Sciatic nerve (tissue), 2 donors: ENCODE measurements at regions not wholly inside any gene's neighbourhood (a gene's known extent, or its start where the extent isn't known, plus 50 kb on each side); places are given as distances from the start of the nearest gene placed in this dataset.
A peak's percentile ranks its signal among the peaks of the same experiment; 100 is the strongest.

Experiments used
- ATAC-seq: fragments of 200-7000 bp; cut with Tn5 transposase; one replicate; pipeline ENCODE4 v1.9.1; 2020; ENCODE audit warnings: mild to moderate bottlenecking, moderate library complexity
- DNase-seq: peaks from one replicate; pipeline ENCODE4 v3.0.0-alpha.2; 2020; ENCODE audit warnings: low spot score
- intact Hi-C: fragments of 100-400 bp; cut with DNase I; formaldehyde crosslinking; loops from one replicate; pipeline ENCODE4 v1.14.2; 2022
- donor health status: DM: no; HTN: no; CAD: no.
- donor health status: DM: no; HTN: no; CAD: no.

DNA sequence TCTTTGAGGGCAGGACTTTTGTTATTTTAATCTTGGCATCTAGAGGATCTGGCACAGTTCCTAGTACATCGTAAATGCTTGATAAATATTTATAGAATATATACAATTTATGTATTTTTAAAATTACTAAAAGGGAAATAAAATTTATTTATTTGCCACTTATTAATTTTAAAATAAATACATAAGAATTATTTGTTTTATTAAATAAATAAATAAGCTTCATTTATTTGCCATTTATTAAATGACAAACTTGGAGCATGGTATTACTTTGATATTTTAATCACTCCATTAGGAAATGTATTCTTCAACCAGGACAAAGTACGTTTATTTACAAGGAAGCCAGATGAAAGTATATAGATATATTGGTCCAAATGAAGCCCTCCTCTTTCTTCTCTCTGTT, 118.7 kb upstream of the LRIG3 start:
- no peak for DNase-seq
- no peak for ATAC-seq
- intact Hi-C loops: no loop called here

DNA sequence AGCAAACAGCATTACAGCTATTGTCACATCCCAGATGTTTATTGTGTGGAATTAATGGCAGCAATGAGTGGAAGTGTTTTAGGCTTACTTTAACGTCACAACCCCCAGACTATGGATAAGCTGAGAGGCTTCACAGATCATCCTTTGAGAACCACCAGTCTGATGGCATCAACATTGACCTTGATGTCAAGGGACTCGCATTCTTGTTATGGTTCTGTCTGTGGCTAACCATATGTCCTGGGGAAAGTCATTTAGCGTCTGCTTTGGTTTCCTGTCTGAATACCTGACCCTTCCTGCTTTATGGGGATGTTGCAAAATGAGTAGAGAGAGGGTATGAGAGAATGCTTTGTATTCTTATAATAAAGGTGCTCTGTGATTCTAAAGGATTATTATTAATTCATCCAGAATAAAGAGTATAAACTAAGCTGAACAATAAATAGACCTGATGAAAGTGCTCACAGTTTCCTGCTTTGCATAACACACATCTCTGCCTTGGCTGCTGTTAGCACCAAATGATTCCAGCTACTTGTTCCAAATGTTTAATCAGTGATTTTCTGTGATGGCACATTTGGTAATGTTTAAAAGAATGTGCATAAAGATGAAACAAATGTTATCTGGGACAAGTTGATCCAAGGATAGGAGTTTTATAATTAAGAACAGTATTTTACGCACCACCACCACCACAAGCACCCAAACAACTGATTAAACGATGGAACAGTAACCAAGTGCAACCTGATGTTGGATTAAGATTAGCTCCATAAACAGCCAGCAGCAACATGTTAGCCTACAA, 116.9 kb upstream of the LRIG3 start:
- ATAC-seq (no peak), DNase-seq (no peak)
- intact Hi-C loops: no loop called here

DNA sequence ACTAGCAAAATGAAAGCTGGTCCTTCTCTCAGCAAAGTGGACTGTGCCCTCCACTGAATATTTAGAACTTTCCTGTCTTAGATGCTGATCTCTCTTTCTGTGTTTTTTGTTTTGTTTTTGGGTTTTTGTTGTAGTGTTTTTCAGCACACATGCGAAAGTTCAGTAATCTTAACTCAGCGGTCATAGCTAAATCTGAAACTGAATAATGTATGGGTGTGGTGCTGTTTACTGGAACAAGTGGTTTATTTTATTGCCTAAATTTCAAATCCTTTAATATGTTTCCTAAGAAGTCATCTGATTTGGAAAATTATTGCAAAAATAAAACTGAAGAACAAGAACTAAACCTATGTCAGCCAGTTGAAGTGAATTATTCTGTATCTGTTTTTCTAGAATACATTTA, 116.0 kb upstream of the LRIG3 start:
- ATAC-seq: no peak
- intact Hi-C loops: no loop called here

DNA sequence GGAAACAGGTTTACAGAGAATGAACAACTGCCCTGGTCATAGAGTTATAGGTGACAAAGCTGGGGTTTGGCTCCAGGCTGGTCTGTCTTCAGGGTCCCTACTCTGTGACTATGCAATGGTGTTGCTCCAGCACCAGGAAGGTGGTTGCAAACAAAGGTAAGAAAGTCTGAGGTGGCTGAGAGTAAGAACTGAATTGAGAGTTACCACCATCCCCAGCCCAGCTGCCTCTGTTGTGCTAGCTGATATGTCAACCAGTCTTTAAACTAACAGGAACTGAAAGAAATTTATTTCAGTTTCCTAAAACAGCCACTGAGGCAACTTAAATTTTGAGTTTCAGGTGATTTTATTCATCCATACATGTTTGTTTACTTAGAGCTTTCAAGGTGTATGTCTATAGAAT, 111.0 kb upstream of the LRIG3 start:
- intact Hi-C loops: no loop called here
- DNase-seq (no peak), ATAC-seq (no peak)

More for the DNA sequence above, 116.0 kb upstream of the LRIG3 start:
- DNase-seq: no peak

DNA sequence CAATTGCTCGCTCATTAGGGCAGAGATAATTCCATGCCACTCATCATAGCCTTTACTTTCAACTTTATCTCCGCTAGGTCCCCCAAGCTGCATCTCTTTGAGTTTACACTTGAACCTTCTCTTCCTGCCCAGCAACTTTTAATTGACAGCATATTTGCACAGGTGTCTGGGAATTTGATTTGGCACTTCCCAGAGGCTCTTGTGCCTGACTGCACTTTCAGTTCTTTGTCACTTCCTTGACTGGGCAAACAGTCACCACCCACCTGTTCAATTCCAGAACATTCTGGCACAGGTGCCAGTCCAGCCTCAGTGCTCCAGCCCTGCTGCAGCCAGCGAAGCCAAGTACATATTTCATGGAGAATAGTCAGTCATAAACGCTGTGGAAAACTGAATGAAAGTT, 110.1 kb upstream of the LRIG3 start:
- ATAC-seq (no peak), DNase-seq (no peak)
- intact Hi-C loops: no loop called here

DNA sequence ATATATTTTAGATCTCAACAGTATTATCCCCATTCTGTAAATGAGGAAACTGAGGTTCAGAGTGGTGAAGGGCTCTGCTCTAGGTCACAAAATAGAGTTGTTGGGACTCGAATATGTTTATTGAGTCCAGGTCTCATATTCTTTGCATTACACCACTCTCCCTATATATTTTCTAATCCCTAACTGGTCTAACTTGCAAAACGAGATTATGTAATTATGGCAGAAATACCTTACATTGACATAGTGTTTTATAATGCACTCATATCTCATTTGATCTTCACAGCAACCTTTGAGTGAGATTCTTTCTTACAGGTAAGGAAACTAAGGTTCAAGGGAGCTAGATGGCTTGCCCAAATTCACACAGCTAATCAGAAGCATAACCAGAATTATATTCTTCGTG, 106.9 kb upstream of the LRIG3 start:
- intact Hi-C loops: no loop called here
- ATAC-seq: no peak
- no peak for DNase-seq

DNA sequence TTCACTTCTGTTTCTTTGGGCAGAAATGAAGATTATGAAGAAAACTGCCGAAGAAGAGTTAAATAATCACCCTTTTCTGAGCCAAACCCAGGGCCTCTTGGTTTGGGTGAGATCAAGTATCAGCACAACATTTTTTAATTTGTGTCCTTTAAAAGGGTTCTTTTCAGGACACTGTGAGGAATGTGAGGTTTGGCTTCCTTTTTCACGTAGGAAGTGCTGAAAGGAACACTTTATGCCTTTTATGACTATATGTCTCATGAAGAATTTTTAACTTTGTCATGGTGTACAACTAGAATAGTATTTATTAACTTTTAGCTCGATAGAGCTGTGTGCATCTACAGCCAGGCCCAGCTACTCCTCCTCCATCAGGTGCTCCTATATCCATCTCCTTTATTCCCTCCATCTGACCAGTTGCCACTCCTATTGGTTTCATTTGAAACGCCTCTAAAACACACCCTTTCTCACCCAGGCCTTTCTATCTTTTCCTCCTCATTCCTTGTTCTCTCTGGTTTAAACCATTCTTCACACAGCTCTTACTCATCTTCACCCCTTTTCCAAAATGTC, 103.6 kb upstream of the LRIG3 start:
- DNase-seq (no peak), ATAC-seq (no peak)
- intact Hi-C loops: no loop called here

DNA sequence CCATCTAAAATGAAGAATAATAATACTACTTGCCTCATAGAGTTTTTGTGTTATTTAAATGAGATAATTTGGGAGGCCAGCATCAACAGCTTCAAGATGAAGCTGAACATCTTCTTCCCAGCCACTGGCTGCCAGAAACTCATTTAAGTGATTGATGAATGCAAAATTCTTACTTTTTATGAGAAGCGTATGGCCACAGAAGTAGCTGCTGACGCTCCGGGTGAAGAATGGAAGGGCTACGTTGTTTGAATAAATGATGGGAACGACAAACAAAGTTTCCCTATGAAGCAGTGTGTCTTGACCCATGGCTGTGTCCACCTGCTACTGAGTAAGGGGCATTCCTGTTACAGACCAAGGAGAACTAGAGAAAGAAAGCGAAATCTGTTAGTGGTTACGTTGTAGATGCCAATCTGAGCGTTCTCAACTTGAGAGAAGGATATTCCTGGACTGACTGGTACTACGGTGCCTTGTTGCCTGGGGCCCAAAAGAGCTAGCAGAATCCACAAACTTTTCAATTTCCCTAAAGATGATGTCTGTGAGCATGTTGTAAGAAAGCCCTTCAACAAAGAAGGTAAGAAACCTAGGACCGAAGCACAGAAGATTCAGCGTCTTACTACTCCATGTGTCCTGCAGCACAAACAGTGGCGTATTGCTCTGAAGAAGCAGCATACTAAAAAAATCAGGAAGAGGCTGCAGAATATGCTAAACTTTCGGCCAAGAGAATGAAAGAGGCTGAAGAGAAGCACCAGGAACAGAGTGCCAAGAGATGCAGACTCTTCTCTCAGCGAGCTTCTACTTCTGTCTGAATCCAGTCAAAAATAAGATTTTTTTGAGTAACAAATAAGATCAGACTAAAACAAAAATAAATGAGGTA, 100.0 kb upstream of the LRIG3 start:
- no peak for ATAC-seq
- no peak for DNase-seq
- intact Hi-C loops: no loop called here

DNA sequence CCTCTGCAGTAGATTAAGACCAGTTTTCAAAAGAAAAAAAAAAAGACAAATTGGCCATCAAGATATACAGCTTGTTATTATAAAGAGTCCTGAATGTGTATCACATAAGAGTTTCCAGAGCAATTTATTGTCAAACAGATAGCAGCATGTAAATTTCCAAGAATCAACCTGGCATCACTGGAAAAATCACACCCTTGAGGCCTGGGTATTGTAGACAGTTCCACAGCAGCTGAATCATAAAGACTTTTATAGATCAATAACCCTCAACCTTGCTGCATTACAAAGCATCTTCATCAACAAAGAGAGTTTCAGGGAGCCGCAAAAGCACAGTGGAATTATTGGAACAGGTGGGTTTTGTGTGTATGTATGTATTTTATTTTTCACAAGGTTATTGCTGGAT, 94.6 kb upstream of the LRIG3 start:
- DNase-seq (no peak), ATAC-seq (no peak)
- intact Hi-C loops: no loop called here

DNA sequence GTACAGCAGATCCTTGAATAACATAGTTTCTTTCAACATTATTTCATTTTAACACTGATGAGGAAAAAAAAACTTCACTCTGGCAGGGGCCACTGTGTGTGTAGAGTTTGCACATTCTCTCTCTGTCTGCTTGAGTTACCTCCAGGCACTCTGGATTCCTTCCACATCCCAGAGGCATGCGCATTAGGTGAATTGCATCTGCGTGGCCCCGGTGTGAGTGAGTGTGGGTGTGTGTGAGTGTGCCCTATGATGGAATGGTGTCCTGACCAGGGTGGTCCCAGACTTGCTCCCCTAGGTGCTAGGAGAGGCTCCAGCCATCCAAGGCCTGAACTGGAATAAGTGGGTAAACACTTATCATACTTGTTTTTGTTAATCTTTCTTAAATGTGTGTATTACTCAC, 90.6 kb upstream of the LRIG3 start:
- ATAC-seq: no peak
- no peak for DNase-seq
- intact Hi-C loops: no loop called here

DNA sequence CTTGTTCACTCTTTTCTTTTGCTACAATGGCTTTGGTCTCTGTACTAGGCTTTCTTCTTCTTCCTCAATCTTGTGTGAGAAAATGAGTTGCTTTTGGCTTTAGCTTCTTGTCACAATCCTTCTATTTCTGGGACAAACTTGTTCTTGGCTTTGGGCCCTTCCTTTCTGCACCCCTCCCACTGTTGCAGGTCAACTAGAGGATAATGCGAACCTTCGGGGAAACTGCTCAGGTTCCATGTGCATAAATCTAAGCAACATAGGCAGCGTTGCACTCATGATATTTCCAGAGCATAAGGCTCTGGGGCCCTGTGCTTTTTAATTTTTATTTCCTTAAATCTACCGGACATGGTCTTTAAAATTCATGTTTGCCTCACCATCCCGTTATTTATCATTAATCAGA, 89.8 kb upstream of the LRIG3 start:
- DNase-seq: no peak
- ATAC-seq: no peak
- intact Hi-C loops: no loop called here

DNA sequence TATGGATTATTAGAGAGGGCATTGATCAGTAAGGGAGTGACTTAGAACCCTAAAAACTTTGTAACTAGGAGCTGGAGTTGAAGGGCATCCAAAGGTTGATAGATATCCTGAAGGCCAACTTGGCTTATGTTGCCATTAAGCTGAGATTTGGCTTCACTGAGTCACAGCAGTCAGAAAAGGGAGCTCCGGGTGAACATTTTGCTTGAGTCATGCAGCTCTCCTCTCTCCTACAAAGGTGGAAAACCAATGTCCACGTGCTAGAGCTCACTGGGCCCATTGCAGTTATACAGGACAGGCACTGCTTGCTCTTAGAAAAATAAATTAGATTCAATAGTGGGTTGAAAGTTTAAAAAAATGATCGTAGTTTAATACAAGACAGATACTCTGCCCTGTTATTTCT, 87.3 kb upstream of the LRIG3 start:
- ATAC-seq: no peak
- intact Hi-C loops: no loop called here

DNA sequence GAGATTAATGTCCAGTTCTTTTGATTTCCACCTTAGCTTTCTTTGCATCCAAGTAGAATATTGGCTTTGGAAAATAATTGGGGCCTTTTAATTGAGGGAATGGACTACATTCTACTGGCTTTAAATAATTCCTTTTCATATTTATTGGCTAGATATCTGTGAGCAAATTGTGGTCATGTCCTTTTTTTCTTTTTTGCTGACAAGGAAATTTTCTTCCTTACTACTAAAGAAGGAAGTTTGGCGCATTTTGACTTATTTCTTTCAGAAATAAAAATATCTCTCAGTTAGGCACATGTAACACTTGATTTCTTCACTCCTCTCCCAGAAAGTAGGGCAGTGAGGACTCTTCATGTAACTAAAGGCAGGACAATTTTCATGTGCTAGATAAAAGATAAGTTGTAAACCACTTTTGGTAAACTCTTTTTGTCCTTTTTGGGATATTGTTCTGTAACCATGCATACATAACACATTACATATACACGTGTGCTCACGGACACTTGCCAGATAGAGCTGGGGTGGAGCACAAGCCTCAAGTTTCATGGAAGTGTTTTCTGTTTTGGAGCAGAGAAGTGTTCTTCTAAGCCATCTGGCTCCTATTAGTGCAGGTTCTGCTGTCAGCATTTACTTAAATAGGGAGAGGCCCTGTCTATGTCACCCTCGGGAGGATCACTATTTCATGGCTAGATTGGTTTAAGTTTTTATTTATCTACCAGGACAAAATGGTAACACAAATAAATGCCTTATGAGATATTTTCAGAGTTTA, 85.1 kb upstream of the LRIG3 start:
- ATAC-seq (peak; percentile 93), DNase-seq (no peak)
- intact Hi-C loops: no loop called here

More for the DNA sequence above, 87.3 kb upstream of the LRIG3 start:
- no peak for DNase-seq

DNA sequence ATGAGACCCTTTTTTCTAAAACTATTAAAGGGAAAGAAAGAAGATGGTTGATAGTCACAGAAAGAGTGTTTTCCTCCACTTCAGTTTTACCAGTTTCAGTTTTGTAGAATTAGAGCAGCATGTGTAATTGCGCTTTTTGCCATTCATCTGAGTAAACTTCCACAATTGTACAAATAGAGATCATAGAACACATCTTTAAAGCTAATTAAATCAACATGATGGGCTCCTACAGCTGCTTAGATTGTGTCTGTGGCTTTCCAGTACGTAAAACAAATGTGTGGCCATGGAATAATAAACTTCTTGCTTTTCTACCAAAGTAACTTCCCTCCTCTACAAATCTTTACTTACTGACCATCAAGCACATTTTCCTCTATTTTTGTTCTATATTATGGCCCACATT, 84.2 kb upstream of the LRIG3 start:
- intact Hi-C loops: no loop called here
- DNase-seq (no peak), ATAC-seq (no peak)

DNA sequence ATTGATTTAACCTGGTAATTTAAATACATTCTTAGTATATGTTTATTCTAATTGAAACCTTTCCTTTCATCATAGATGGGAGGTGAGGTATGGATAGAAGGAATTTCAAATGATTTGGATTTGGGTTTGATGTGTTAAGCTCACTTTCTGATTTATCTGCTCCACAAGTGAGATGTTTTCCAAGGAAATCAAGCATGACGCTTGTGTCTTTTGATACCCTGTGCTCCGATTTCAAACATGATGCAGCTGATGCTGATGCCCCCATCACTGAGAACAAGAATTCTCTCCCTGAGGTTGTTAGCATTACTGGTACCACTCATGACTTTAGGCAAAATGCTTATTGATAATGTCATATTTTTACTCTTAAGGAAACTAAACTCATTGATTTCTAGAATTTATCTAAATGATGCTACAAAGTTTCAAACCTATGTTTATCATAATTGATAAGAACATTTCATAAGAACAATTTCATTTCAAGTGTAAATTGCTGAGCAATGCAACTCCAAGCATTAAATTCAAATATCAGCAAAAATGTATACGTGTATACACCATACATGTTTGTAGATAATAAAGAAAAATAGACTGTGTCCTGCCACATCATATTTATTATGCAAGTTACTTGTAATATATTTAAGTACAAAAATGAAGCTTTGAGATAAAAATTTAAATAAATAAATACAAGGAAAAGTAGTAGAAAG, 75.5 kb upstream of the LRIG3 start:
- ATAC-seq: no peak
- DNase-seq: no peak
- intact Hi-C loops: no loop called here

DNA sequence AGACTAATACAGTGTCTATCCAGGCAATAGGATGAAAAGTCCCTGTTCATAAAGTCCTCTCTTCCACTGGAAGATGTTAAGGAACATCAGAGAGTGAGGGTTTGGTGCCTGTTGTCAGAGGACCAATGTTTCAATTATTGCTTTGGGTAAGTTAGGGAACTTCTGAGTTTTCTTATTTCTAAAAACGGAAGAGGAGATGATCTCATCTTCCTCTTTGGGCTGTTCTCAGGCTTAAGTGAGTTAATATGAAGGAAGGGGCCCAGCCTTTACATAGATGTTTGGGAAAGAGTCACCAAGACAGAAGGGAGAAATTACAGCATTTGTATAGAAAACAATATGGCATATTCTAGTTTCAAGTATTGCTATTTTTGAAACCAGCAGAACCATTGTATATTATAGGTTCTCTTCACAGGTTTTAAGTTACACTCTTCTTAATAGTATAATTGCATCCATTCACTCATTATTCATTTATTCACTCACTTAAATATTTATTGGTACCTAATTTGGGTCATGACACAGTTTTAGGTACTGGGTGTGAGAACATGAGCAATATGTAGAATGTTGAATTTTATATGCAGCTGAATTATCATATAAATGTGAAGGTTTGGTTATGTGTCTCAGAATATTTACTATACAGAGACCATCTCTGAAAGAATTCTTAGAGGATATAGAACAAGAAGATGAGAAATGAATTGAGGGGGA, 68.5 kb upstream of the LRIG3 start:
- no peak for DNase-seq
- no peak for ATAC-seq
- intact Hi-C loops: no loop called here

DNA sequence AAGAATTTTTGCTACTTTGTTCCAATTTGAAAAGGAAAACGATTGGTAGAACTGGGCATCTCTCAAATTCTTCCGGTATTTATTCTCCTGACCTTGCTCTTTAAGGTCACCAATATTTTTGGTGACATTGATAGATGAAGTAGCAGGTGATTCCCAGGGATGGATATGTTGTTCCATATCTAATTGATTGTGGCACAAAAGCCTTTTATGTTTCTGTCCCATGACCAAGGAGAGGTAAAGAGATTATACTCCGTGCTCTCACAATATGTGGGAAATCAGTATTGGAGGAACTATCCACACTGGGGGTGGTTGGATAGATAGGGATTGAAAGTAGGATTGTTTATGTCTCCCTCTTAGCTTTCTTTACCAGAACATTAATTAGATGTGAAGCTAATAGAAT, 61.7 kb upstream of the LRIG3 start:
- DNase-seq (no peak), ATAC-seq (no peak)
- intact Hi-C loops: no loop called here

DNA sequence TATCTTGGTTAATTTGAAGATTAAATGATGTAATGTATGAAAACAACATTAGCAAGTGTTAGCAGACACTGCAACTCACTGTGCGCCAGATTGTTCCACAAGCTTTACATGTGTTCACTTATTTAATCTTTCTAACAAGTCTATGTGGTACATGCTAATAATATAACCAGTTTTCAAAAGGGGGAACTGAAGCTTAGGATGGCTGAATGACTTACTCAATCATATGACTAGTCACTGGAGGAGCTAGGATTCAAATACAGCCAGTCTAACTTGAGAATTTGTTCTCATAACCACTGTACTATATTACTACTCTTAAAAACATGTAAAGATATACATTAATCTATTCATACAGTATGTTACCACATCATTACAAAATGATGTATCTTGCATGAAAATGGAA, 60.5 kb upstream of the LRIG3 start:
- DNase-seq (no peak), ATAC-seq (no peak)
- intact Hi-C loops: no loop called here
